HEK293 (cell line): ENCODE measurements at regions not wholly inside any gene's neighbourhood (a gene's known extent, or its start where the extent isn't known, plus 50 kb on each side); places are given as distances from the start of the nearest gene placed in this dataset.

ENCODE experiments used
- CTCF ChIA-PET: fragments of 350-600 bp; formaldehyde crosslinking; extraction: SDS; loops from one replicate; lab custom pipeline; 2021; ENCODE audit warnings: antibody characterized with exemption; lab: Yijun Ruan, JAX
- POLR2A ChIA-PET: fragments of 300-600 bp; formaldehyde crosslinking; extraction: SDS; loops from one replicate; lab custom pipeline; 2020; ENCODE audit warnings: antibody characterized with exemption, inconsistent platforms; lab: Yijun Ruan, JAX
- H3K27ac ChIP-seq: fragments of 200-500 bp; sonication (Bioruptor generic); 2 replicates; pipeline ENCODE4 v1.5.1; 2014; ENCODE audit warnings: low read depth, low read length, control low read depth, inconsistent platforms; ENCODE audit errors: extremely low read depth
- H3K36me3 ChIP-seq, 2 experiments: fragments of 200-500 bp in 1 of 2; sonication (Bioruptor generic) in 1 of 2; 1 replicate in 1 of 2; 2 replicates in 1 of 2; pipeline ENCODE4 v1.5.1; 2014 to 2017; ENCODE audit warnings: inconsistent platforms in 2 of 2, low read length in 2 of 2; ENCODE audit not compliant: control insufficient read depth in 2 of 2, insufficient read depth in 1 of 2
- H3K4me1 ChIP-seq: fragments of 200-500 bp; sonication (Bioruptor generic); 2 replicates; pipeline ENCODE4 v1.5.1; 2014; ENCODE audit warnings: mild to moderate bottlenecking, low read length, inconsistent platforms; ENCODE audit not compliant: control insufficient read depth, insufficient read depth
- H3K4me3 ChIP-seq: 2 replicates; pipeline ENCODE4 v1.5.1; 2011; ENCODE audit warnings: low read depth, mild to moderate bottlenecking, control low read depth, low read length, moderate library complexity
- H3K9me3 ChIP-seq: fragments of 200-500 bp; sonication (Bioruptor generic); 2 replicates; pipeline ENCODE4 v1.5.1; 2014; ENCODE audit warnings: low read depth, low read length, inconsistent platforms; ENCODE audit not compliant: control insufficient read depth, insufficient read depth
- GLI2 ChIP-seq: fragments of 450-650 bp; formaldehyde crosslinking; IDR thresholded peaks from 2 replicates; pipeline ENCODE4; 2017; ENCODE audit warnings: missing biosample characterization, missing genetic modification characterization, low read depth, borderline replicate concordance
- HOXC10 ChIP-seq: sonication (generic); formaldehyde crosslinking; IDR thresholded peaks from 2 replicates; pipeline ENCODE4 v1.8.1; 2023; ENCODE audit warnings: mild to moderate bottlenecking, missing genetic modification reagents
- INSM2 ChIP-seq: fragments of 450-650 bp; formaldehyde crosslinking; IDR thresholded peaks from 2 replicates; pipeline ENCODE4 v1.5.1; 2016; ENCODE audit warnings: missing biosample characterization, missing genetic modification characterization
- OVOL3 ChIP-seq: fragments of 450-650 bp; formaldehyde crosslinking; IDR thresholded peaks from 2 replicates; pipeline ENCODE4 v1.5.1; 2016; ENCODE audit warnings: missing biosample characterization, missing genetic modification characterization
- ZBTB6 ChIP-seq: fragments of 450-650 bp; formaldehyde crosslinking; IDR thresholded peaks from 2 replicates; pipeline ENCODE4 v1.5.1; 2017; ENCODE audit warnings: missing biosample characterization, missing genetic modification characterization
- ZFP37 ChIP-seq: fragments of 450-650 bp; formaldehyde crosslinking; IDR thresholded peaks from 2 replicates; pipeline ENCODE4 v1.5.1; 2016; ENCODE audit warnings: missing biosample characterization, missing genetic modification characterization
- ZFP41 ChIP-seq: fragments of 450-650 bp; formaldehyde crosslinking; IDR thresholded peaks from 2 replicates; pipeline ENCODE4 v1.5.1; 2016; ENCODE audit warnings: missing biosample characterization, missing genetic modification characterization, borderline replicate concordance
- ZNF10 ChIP-seq: fragments of 450-650 bp; formaldehyde crosslinking; IDR thresholded peaks from 2 replicates; pipeline ENCODE4 v1.5.1; 2017; ENCODE audit warnings: missing biosample characterization, missing genetic modification characterization
- ZNF121 ChIP-seq: fragments of 450-650 bp; formaldehyde crosslinking; IDR thresholded peaks from 2 replicates; pipeline ENCODE4 v1.5.1; 2016; ENCODE audit warnings: missing biosample characterization, missing genetic modification characterization
- ZNF140 ChIP-seq: fragments of 450-650 bp; formaldehyde crosslinking; IDR thresholded peaks from 2 replicates; pipeline ENCODE4 v1.5.1; 2016; ENCODE audit warnings: missing biosample characterization, missing genetic modification characterization
- ZNF16 ChIP-seq: fragments of 450-650 bp; formaldehyde crosslinking; IDR thresholded peaks from 2 replicates; pipeline ENCODE4 v1.5.1; 2016; ENCODE audit warnings: low read depth, missing biosample characterization, missing genetic modification characterization
- ZNF19 ChIP-seq: fragments of 450-650 bp; formaldehyde crosslinking; IDR thresholded peaks from 2 replicates; pipeline ENCODE4; 2016; ENCODE audit warnings: missing biosample characterization, missing genetic modification characterization, low read depth
- ZNF211 ChIP-seq: fragments of 450-650 bp; formaldehyde crosslinking; IDR thresholded peaks from 2 replicates; pipeline ENCODE4 v1.5.1; 2016; ENCODE audit warnings: low read depth, missing biosample characterization, missing genetic modification characterization
- ZNF239 ChIP-seq: fragments of 450-650 bp; formaldehyde crosslinking; IDR thresholded peaks from 2 replicates; pipeline ENCODE4 v1.5.1; 2016; ENCODE audit warnings: missing biosample characterization, missing genetic modification characterization
- ZNF26 ChIP-seq: fragments of 450-650 bp; formaldehyde crosslinking; IDR thresholded peaks from 2 replicates; pipeline ENCODE4 v1.5.1; 2016; ENCODE audit warnings: missing biosample characterization, missing genetic modification characterization
- ZNF292 ChIP-seq: fragments of 450-650 bp; formaldehyde crosslinking; IDR thresholded peaks from 2 replicates; pipeline ENCODE4 v1.5.1; 2016; ENCODE audit warnings: low read depth, missing biosample characterization, missing genetic modification characterization, borderline replicate concordance
- ZNF324 ChIP-seq: fragments of 450-650 bp; formaldehyde crosslinking; IDR thresholded peaks from 2 replicates; pipeline ENCODE4 v1.5.1; 2016; ENCODE audit warnings: missing biosample characterization, missing genetic modification characterization
- ZNF362 ChIP-seq: fragments of 450-650 bp; formaldehyde crosslinking; IDR thresholded peaks from 2 replicates; pipeline ENCODE4 v1.5.1; 2016; ENCODE audit warnings: missing biosample characterization, missing genetic modification characterization
- ZNF514 ChIP-seq: fragments of 450-650 bp; formaldehyde crosslinking; IDR thresholded peaks from 2 replicates; pipeline ENCODE4 v1.5.1; 2016; ENCODE audit warnings: missing biosample characterization, missing genetic modification characterization
- ZNF596 ChIP-seq: fragments of 450-650 bp; IDR thresholded peaks from 2 replicates; pipeline ENCODE4 v1.5.0; 2018; ENCODE audit warnings: missing biosample characterization, mild to moderate bottlenecking, missing genetic modification characterization, moderate library complexity
- ZNF768 ChIP-seq: fragments of 450-650 bp; formaldehyde crosslinking; IDR thresholded peaks from 2 replicates; pipeline ENCODE4 v1.5.1; 2018; ENCODE audit warnings: missing biosample characterization, mild to moderate bottlenecking, missing genetic modification characterization
- ZNF791 ChIP-seq: fragments of 450-650 bp; formaldehyde crosslinking; IDR thresholded peaks from 2 replicates; pipeline ENCODE4 v1.5.1; 2016; ENCODE audit warnings: missing biosample characterization, missing genetic modification characterization

GRCh38 chr3:145272684-145273083, 888.3 kb downstream of the PLOD2 start:
- CTCF ChIA-PET = no interaction called here
- Histone ChIP-seq H3K36me3 (no peaks in the 10 kb centered on the region), H3K4me3 (no peak overlapping the region), H3K4me1 (no peaks in the 10 kb centered on the region), H3K9me3 (no peaks in the 10 kb centered on the region), H3K27ac (no peak overlapping the region)
- TF ChIP-seq ZNF324 (tag by site-specific recombination) = no peak
- no peak for TF ChIP-seq ZNF121
- no peak for TF ChIP-seq ZNF768 (tag by site-specific recombination)
- TF ChIP-seq ZNF10 = no peak
- TF ChIP-seq ZNF514 = no peak
- TF ChIP-seq ZNF211 (tag by site-specific recombination) = no peak
- no peak for TF ChIP-seq ZNF16
- no peak for TF ChIP-seq OVOL3 (tag by site-specific recombination)
- TF ChIP-seq ZNF596 = no peak
- no peak for TF ChIP-seq ZBTB6 (tag by site-specific recombination)
- TF ChIP-seq ZNF791 (tag by site-specific recombination) = no peak
- no peak for TF ChIP-seq GLI2
- no peak for TF ChIP-seq ZNF26 (tag by site-specific recombination)
- no peak for TF ChIP-seq HOXC10 (CRISPR knock-in tag)
- POLR2A ChIA-PET = no interaction called here

DNA sequence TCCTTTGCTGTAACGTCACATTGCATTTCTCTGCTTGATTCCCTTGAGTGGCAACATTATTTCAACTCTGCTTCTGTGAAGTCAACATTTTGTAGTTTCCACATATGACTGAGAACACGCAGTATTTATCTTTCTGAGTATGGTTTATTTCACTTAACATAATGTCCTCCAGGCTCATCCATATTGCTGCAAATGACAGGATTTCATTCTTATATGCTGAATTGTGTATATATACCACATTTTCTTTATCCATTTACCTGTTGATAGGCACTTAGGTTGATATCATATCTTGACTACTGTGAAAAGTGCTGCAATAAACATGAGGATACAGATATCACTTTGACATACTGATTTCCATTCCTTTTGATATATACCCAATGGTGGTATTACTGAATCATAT, 878.5 kb downstream of the PLOD2 start:
- Histone ChIP-seq H3K4me3 (no peak overlapping the region), H3K36me3 (no peaks in the 10 kb centered on the region), H3K4me1 (no peaks in the 10 kb centered on the region), H3K27ac (no peak overlapping the region), H3K9me3 (no peaks in the 10 kb centered on the region)
- ChIA-PET CTCF (no interaction called here), POLR2A (no interaction called here)
- TF ChIP-seq ZNF19 (tag by site-specific recombination) (no peak), ZNF514 (no peak), ZNF292 (tag by site-specific recombination) (no peak), INSM2 (tag by site-specific recombination) (no peak), ZNF140 (tag by site-specific recombination) (no peak), ZNF362 (tag by site-specific recombination) (no peak), ZFP37 (tag by site-specific recombination) (no peak), ZNF239 (no peak), ZFP41 (tag by site-specific recombination) (no peak)
